Mucosa of rectum (tissue), 2 donors: ENCODE measurements at regions not wholly inside any gene's neighbourhood (a gene's known extent, or its start where the extent isn't known, plus 50 kb on each side); places are given as distances from the start of the nearest gene placed in this dataset.
"Not testable (repeated sequence)": the region's sequence is repeated elsewhere in the genome, so short reads cannot be mapped to it uniquely, and the experiment has no call there.

Source experiments
- H3K27ac ChIP-seq, 2 donors: one replicate each; pipeline ENCODE4 v1.7.0; 2013; ENCODE audit warnings: inconsistent platforms in 2 of 2, low read depth in 2 of 2, low read length in 2 of 2
- H3K27me3 ChIP-seq, 2 donors: one replicate each; pipeline ENCODE4 v1.7.0; 2013; ENCODE audit warnings: low read length in 2 of 2; ENCODE audit not compliant: control insufficient read depth in 2 of 2, insufficient read depth in 2 of 2
- H3K36me3 ChIP-seq, 2 donors: one replicate each; pipeline ENCODE4 v1.7.0; 2013; ENCODE audit warnings: low read length in 2 of 2; ENCODE audit not compliant: control insufficient read depth in 2 of 2, insufficient read depth in 2 of 2
- H3K4me1 ChIP-seq, 2 donors: one replicate each; pipeline ENCODE4 v1.7.0; 2013; ENCODE audit warnings: low read length in 2 of 2, mild to moderate bottlenecking in 1 of 2; ENCODE audit not compliant: control insufficient read depth in 2 of 2, insufficient read depth in 2 of 2
- H3K4me3 ChIP-seq, 2 donors: one replicate each; pipeline ENCODE4 v1.7.0; 2013; ENCODE audit warnings: low read length in 2 of 2
- H3K9ac ChIP-seq, 2 donors: one replicate each; pipeline ENCODE4 v1.7.0; 2013; ENCODE audit warnings: low read length in 2 of 2, low read depth in 1 of 2, mild to moderate bottlenecking in 1 of 2
- H3K9me3 ChIP-seq, 2 donors: one replicate each; pipeline ENCODE4 v1.7.0; 2013; ENCODE audit warnings: low read length in 2 of 2; ENCODE audit not compliant: control insufficient read depth in 2 of 2
- donor health status: healthy.
- donor health status: Normal muscosa, but diverticular disease.

GRCh38 chr14:66244834-66245233, 241.3 kb upstream of the CCDC196 start:
- H3K9ac ChIP-seq: no peak overlapping the region
- H3K36me3 ChIP-seq: no peaks in the 10 kb centered on the region
- no peak overlapping the region for H3K4me3 ChIP-seq
- no peaks in the 10 kb centered on the region for H3K4me1 ChIP-seq
- no peaks in the 10 kb centered on the region for H3K9me3 ChIP-seq
- H3K27me3 ChIP-seq: no peaks in the 10 kb centered on the region
- H3K27ac ChIP-seq: no peak overlapping the region

GRCh38 chr14:66247662-66248193, 238.4 kb upstream of the CCDC196 start:
- Histone ChIP-seq H3K36me3 (no peaks in the 10 kb centered on the region), H3K4me1 (no peaks in the 10 kb centered on the region), H3K27ac (no peak overlapping the region), H3K9ac (no peak overlapping the region), H3K27me3 (no peaks in the 10 kb centered on the region), H3K9me3 (no peaks in the 10 kb centered on the region), H3K4me3 (no peak overlapping the region)

GRCh38 chr14:66248256-66248655, 237.9 kb upstream of the CCDC196 start:
- Histone ChIP-seq H3K27me3 (no peaks in the 10 kb centered on the region), H3K9me3 (no peaks in the 10 kb centered on the region), H3K9ac (no peak overlapping the region), H3K27ac (no peak overlapping the region), H3K4me1 (no peaks in the 10 kb centered on the region), H3K36me3 (no peaks in the 10 kb centered on the region), H3K4me3 (no peak overlapping the region)

GRCh38 chr14:66249544-66249943, 236.6 kb upstream of the CCDC196 start:
- H3K9ac ChIP-seq: no peak overlapping the region
- no peaks in the 10 kb centered on the region for H3K4me1 ChIP-seq
- H3K27ac ChIP-seq: no peak overlapping the region
- no peaks in the 10 kb centered on the region for H3K36me3 ChIP-seq
- no peak overlapping the region for H3K4me3 ChIP-seq
- H3K27me3 ChIP-seq: no peaks in the 10 kb centered on the region
- H3K9me3 ChIP-seq: no peaks in the 10 kb centered on the region

- H3K9me3 ChIP-seq: no peaks in the 10 kb centered on the region
Observed at GRCh38 chr14:66254038-66254437, 232.1 kb upstream of the CCDC196 start.

GRCh38 chr14:66268802-66269334, 217.3 kb upstream of the CCDC196 start:
- Histone ChIP-seq H3K36me3 (no peaks in the 10 kb centered on the region), H3K4me3 (no peak overlapping the region), H3K27ac (no peak overlapping the region), H3K27me3 (no peaks in the 10 kb centered on the region), H3K9me3 (no peaks in the 10 kb centered on the region), H3K4me1 (no peaks in the 10 kb centered on the region), H3K9ac (no peak overlapping the region)

More at GRCh38 chr14:66254038-66254437, 232.1 kb upstream of the CCDC196 start:
- no peaks in the 10 kb centered on the region for H3K4me1 ChIP-seq
- H3K36me3 ChIP-seq: no peaks in the 10 kb centered on the region
- H3K9ac ChIP-seq: no peak overlapping the region
- H3K27ac ChIP-seq: no peak overlapping the region
- no peak overlapping the region for H3K4me3 ChIP-seq
- H3K27me3 ChIP-seq: no peaks in the 10 kb centered on the region

- H3K36me3 ChIP-seq: no peaks in the 10 kb centered on the region
- no peak overlapping the region for H3K4me3 ChIP-seq
- H3K27ac ChIP-seq: no peak overlapping the region
- H3K27me3 ChIP-seq: no peaks in the 10 kb centered on the region
- H3K9ac ChIP-seq: no peak overlapping the region
- no peaks in the 10 kb centered on the region for H3K9me3 ChIP-seq
- H3K4me1 ChIP-seq: no peaks in the 10 kb centered on the region
Observed at GRCh38 chr14:66272221-66272620, 213.9 kb upstream of the CCDC196 start.

- Histone ChIP-seq H3K4me3 (no peak overlapping the region), H3K27ac (no peak overlapping the region), H3K9ac (no peak overlapping the region), H3K36me3 (no peaks in the 10 kb centered on the region), H3K9me3 (no peaks in the 10 kb centered on the region), H3K4me1 (no peaks in the 10 kb centered on the region), H3K27me3 (no peaks in the 10 kb centered on the region)
Observed at GRCh38 chr14:66273261-66273832, 212.8 kb upstream of the CCDC196 start.

GRCh38 chr14:66278418-66278817, 207.8 kb upstream of the CCDC196 start:
- H3K4me1 ChIP-seq, H3K9ac ChIP-seq, H3K9me3 ChIP-seq, H3K27me3 ChIP-seq, H3K36me3 ChIP-seq, H3K4me3 ChIP-seq, H3K27ac ChIP-seq: not testable (repeated sequence)

- H3K4me3 ChIP-seq: no peak overlapping the region
- no peak overlapping the region for H3K27ac ChIP-seq
- no peaks in the 10 kb centered on the region for H3K9me3 ChIP-seq
- no peaks in the 10 kb centered on the region for H3K36me3 ChIP-seq
- H3K4me1 ChIP-seq: no peaks in the 10 kb centered on the region
- H3K9ac ChIP-seq: no peak overlapping the region
- H3K27me3 ChIP-seq: no peaks in the 10 kb centered on the region
Observed at GRCh38 chr14:66281036-66281776, 205.0 kb upstream of the CCDC196 start.
